Endodermal cell (in vitro differentiated cells): ENCODE measurements at regions not wholly inside any gene's neighbourhood (a gene's known extent, or its start where the extent isn't known, plus 50 kb on each side); places are given as distances from the start of the nearest gene placed in this dataset.

ENCODE experiments used
- DNase-seq: peaks from one replicate; pipeline ENCODE4 v3.0.0-alpha.2; 2017
- H3K27ac ChIP-seq: 2 replicates; pipeline ENCODE4 v1.5.1; 2013; ENCODE audit warnings: mild to moderate bottlenecking, low read depth, low read length, moderate library complexity
- H3K27me3 ChIP-seq: 2 replicates; pipeline ENCODE4 v1.6.1; 2013; ENCODE audit warnings: mild to moderate bottlenecking, low read length, moderate library complexity; ENCODE audit not compliant: insufficient read depth, control insufficient read depth, poor library complexity, severe bottlenecking
- H3K36me3 ChIP-seq: 2 replicates; pipeline ENCODE4 v1.7.0; 2013; ENCODE audit warnings: mild to moderate bottlenecking, low read length, moderate library complexity; ENCODE audit not compliant: control insufficient read depth, insufficient read depth
- H3K4me1 ChIP-seq: one replicate; pipeline ENCODE4 v1.7.0; 2013; ENCODE audit warnings: low read length; ENCODE audit not compliant: control insufficient read depth, insufficient read depth
- H3K4me3 ChIP-seq: 2 replicates; pipeline ENCODE4 v1.5.1; 2013; ENCODE audit warnings: mild to moderate bottlenecking, low read length, moderate library complexity
- H3K9ac ChIP-seq: 2 replicates; pipeline ENCODE4 v1.6.1; 2013; ENCODE audit warnings: mild to moderate bottlenecking, low read length, moderate library complexity; ENCODE audit not compliant: poor library complexity, severe bottlenecking; ENCODE audit errors: extremely low read depth
- H3K9me3 ChIP-seq: 2 replicates; pipeline ENCODE4 v1.6.1; 2013; ENCODE audit warnings: mild to moderate bottlenecking, low read length, moderate library complexity; ENCODE audit not compliant: control insufficient read depth
- H3K27ac Mint-ChIP-seq: 2 replicates; pipeline ENCODE4 v1.8.0; 2020; ENCODE audit warnings: mixed read lengths
- H3K27me3 Mint-ChIP-seq: 2 replicates; pipeline ENCODE4 v1.8.0; 2021; ENCODE audit warnings: mild to moderate bottlenecking, mixed read lengths; ENCODE audit not compliant: insufficient read depth
- H3K36me3 Mint-ChIP-seq: 2 replicates; pipeline ENCODE4 v1.8.0; 2020; ENCODE audit warnings: low read depth, mixed read lengths
- H3K4me1 Mint-ChIP-seq: 2 replicates; pipeline ENCODE4 v1.8.0; 2020; ENCODE audit warnings: mixed read lengths
- H3K4me3 Mint-ChIP-seq: 2 replicates; pipeline ENCODE4 v1.8.0; 2020; ENCODE audit warnings: mild to moderate bottlenecking, moderate library complexity, mixed read lengths
- H3K9me3 Mint-ChIP-seq: 2 replicates; pipeline ENCODE4 v1.8.0; 2020; ENCODE audit warnings: mild to moderate bottlenecking, mixed read lengths
- WGBS, 2 experiments: methylation state at CpG; one replicate each; pipeline versions ENCODE4 v1.1.5 to v1.1.7; 2013; ENCODE audit warnings: missing lambda C conversion rate in 2 of 2, mixed read lengths in 1 of 2; ENCODE audit not compliant: insufficient coverage in 1 of 2, insufficient read length in 1 of 2; 5-methylcytosine and 5-hydroxymethylcytosine counted together
- TF ChIP-seq, protein P1 (sequence below): fragments of 200-600 bp; sonication (generic); conservative IDR thresholded peaks from 2 replicates; pipeline ENCODE4 v1.5.0; 2021; ENCODE audit warnings: antibody characterized with exemption, mild to moderate bottlenecking

DNA sequence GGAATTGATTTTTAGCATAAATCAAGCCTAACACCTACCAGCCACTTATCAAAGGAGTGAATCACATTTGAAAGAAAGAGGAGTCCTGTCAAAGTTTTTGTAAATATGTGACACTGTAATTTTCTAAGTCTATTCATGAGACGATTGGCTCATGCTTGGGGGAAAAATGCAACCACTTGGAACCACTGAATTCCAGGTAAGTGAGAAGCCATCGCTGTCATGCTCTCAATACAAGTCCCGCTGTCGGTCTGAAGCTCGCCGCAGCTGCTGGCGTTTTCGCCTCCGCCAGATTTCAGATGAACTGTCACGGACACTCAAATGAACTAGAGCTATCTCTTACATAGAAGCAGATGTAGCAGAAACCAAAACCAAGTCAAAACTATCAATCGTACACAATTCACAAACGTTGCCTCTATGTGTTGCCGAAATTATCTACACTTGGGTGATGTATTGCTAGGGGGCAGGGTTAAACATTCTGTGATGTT, 279.8 kb upstream of the FZD8 start:
- Mint-ChIP-seq H3K27ac (no peak overlapping the region), H3K4me1 (peaks cover 33% of the 10 kb centered on the region), H3K4me3 (no peak overlapping the region), H3K9me3 (no peaks in the 10 kb centered on the region), H3K27me3 (no peaks in the 10 kb centered on the region), H3K36me3 (no peaks in the 10 kb centered on the region)
- H3K9ac ChIP-seq: no peak overlapping the region
- H3K4me1 ChIP-seq: peaks cover 9% of the 10 kb centered on the region
- no peaks in the 10 kb centered on the region for H3K36me3 ChIP-seq
- H3K27ac ChIP-seq: no peak overlapping the region
- no peaks in the 10 kb centered on the region for H3K9me3 ChIP-seq
- no peaks in the 10 kb centered on the region for H3K27me3 ChIP-seq
- TF ChIP-seq, protein P1, sequence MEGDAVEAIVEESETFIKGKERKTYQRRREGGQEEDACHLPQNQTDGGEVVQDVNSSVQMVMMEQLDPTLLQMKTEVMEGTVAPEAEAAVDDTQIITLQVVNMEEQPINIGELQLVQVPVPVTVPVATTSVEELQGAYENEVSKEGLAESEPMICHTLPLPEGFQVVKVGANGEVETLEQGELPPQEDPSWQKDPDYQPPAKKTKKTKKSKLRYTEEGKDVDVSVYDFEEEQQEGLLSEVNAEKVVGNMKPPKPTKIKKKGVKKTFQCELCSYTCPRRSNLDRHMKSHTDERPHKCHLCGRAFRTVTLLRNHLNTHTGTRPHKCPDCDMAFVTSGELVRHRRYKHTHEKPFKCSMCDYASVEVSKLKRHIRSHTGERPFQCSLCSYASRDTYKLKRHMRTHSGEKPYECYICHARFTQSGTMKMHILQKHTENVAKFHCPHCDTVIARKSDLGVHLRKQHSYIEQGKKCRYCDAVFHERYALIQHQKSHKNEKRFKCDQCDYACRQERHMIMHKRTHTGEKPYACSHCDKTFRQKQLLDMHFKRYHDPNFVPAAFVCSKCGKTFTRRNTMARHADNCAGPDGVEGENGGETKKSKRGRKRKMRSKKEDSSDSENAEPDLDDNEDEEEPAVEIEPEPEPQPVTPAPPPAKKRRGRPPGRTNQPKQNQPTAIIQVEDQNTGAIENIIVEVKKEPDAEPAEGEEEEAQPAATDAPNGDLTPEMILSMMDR: no peak
- 91 to 94% methylated on average over 9 to 13 of the region's 13 CpGs for WGBS, 2 experiments
- no peak overlapping the region for H3K4me3 ChIP-seq
- no peak for DNase-seq

DNA sequence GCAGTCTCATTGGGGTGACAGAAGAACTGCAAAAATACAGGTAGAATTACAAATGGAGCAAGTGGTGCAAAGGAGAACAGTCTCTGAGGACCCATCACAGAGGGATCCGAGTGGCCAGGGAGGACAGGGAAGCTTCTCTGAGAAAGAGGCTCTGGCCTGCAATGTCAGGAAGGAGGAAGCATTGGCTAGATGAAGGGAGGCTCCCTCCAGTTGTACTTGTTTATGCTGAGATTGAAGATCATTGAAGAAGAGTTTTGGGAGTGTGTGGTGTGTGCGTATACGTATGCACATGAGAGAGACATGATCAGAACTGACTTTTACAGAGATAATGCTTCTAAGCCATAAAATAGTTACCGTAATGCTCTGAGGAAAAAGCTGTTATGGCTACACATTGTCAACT, 274.7 kb upstream of the FZD8 start:
- Histone ChIP-seq H3K9ac (no peak overlapping the region), H3K4me3 (no peak overlapping the region), H3K27ac (no peak overlapping the region), H3K4me1 (peaks cover 5% of the 10 kb centered on the region), H3K27me3 (no peaks in the 10 kb centered on the region), H3K36me3 (no peaks in the 10 kb centered on the region), H3K9me3 (no peaks in the 10 kb centered on the region)
- Mint-ChIP-seq H3K4me3 (no peak overlapping the region), H3K36me3 (no peaks in the 10 kb centered on the region), H3K27me3 (peaks cover 3% of the 10 kb centered on the region), H3K4me1 (peaks cover 25% of the 10 kb centered on the region), H3K27ac (no peak overlapping the region), H3K9me3 (no peaks in the 10 kb centered on the region)
- WGBS, 2 experiments: 80 to 91% methylated on average over 2 to 4 of the region's 4 CpGs
- DNase-seq: no peak
- TF ChIP-seq, protein P1: peak; percentile 59

DNA sequence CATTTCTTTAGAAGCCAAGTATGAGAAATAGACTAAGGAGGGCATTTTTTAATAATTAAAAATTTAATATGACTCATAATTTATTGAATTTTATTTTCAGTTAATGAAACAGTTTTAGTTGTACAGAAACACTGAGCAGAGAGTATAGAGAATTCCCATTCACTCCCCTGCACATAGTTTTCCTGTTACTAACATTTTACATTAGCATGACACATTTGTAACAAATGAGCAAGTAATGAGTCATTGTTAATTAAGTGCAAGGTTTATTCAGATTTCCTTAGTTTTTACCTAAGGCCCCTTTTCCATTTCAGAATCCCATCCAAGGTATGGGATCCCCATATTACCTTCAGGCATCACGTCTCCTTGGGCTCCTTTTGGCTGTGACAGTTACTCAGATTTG, 271.5 kb upstream of the FZD8 start:
- Histone ChIP-seq H3K9ac (no peak overlapping the region), H3K4me1 (peaks cover 14% of the 10 kb centered on the region), H3K4me3 (no peak overlapping the region), H3K27me3 (no peaks in the 10 kb centered on the region), H3K9me3 (no peaks in the 10 kb centered on the region), H3K36me3 (no peaks in the 10 kb centered on the region), H3K27ac (no peak overlapping the region)
- peaks cover 48% of the 10 kb centered on the region for H3K4me1 Mint-ChIP-seq
- no peak overlapping the region for H3K4me3 Mint-ChIP-seq
- WGBS, 2 experiments: 88% methylated on average over 1 of the region's 1 CpG; no CpG with 5 or more reads in 1 of the 2 experiments
- peaks cover 3% of the 10 kb centered on the region for H3K27me3 Mint-ChIP-seq
- no peaks in the 10 kb centered on the region for H3K36me3 Mint-ChIP-seq
- TF ChIP-seq, protein P1: no peak
- H3K27ac Mint-ChIP-seq: no peak overlapping the region
- H3K9me3 Mint-ChIP-seq: no peaks in the 10 kb centered on the region
- no peak for DNase-seq
